Neural progenitor cell (in vitro differentiated cells): ENCODE measurements at regions not wholly inside any gene's neighbourhood (a gene's known extent, or its start where the extent isn't known, plus 50 kb on each side); places are given as distances from the start of the nearest gene placed in this dataset.

ENCODE experiments used
- EZH2 ChIP-seq: fragments of 200-600 bp; sonication (generic); IDR thresholded peaks from 2 replicates; pipeline ENCODE4 v1.6.1; 2017; ENCODE audit warnings: antibody characterized with exemption, mild to moderate bottlenecking, moderate library complexity
- EZH2phosphoT487 ChIP-seq: fragments of 200-600 bp; sonication (generic); IDR thresholded peaks from 2 replicates; pipeline ENCODE4 v1.6.1; 2017; ENCODE audit warnings: antibody characterized with exemption
- TF ChIP-seq, protein P1 (sequence below): fragments of 200-600 bp; sonication (generic); IDR thresholded peaks from 2 replicates; pipeline ENCODE4 v1.5.1; 2017; ENCODE audit warnings: antibody characterized with exemption, mild to moderate bottlenecking

DNA sequence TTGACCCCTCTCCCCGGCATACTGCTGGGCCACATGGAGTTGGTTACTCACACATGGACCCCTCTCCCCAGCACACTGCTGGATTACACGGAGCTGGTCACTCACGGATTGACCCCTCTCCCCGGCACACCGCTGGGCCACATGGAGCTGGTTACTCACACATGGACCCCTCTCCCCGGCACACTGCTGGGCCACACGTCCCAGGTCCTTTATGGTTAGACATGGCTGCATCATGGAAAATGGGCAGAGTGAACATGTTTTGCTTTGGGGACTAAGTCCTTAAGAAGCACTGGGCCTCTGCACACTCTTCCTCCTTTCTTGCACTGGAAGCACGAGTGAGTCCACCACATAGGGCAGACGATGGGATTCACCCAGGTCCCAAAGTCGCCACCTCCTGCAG lies 102.1 kb upstream of the SHH start:
- TF ChIP-seq, protein P1, sequence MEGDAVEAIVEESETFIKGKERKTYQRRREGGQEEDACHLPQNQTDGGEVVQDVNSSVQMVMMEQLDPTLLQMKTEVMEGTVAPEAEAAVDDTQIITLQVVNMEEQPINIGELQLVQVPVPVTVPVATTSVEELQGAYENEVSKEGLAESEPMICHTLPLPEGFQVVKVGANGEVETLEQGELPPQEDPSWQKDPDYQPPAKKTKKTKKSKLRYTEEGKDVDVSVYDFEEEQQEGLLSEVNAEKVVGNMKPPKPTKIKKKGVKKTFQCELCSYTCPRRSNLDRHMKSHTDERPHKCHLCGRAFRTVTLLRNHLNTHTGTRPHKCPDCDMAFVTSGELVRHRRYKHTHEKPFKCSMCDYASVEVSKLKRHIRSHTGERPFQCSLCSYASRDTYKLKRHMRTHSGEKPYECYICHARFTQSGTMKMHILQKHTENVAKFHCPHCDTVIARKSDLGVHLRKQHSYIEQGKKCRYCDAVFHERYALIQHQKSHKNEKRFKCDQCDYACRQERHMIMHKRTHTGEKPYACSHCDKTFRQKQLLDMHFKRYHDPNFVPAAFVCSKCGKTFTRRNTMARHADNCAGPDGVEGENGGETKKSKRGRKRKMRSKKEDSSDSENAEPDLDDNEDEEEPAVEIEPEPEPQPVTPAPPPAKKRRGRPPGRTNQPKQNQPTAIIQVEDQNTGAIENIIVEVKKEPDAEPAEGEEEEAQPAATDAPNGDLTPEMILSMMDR, result no peak
- TF ChIP-seq EZH2 (no peak), EZH2phosphoT487 (no peak)
